ENCODE measurements at regions not wholly inside any gene's neighbourhood (a gene's known extent, or its start where the extent isn't known, plus 50 kb on each side); places are given as distances from the start of the nearest gene placed in this dataset.

DNA sequence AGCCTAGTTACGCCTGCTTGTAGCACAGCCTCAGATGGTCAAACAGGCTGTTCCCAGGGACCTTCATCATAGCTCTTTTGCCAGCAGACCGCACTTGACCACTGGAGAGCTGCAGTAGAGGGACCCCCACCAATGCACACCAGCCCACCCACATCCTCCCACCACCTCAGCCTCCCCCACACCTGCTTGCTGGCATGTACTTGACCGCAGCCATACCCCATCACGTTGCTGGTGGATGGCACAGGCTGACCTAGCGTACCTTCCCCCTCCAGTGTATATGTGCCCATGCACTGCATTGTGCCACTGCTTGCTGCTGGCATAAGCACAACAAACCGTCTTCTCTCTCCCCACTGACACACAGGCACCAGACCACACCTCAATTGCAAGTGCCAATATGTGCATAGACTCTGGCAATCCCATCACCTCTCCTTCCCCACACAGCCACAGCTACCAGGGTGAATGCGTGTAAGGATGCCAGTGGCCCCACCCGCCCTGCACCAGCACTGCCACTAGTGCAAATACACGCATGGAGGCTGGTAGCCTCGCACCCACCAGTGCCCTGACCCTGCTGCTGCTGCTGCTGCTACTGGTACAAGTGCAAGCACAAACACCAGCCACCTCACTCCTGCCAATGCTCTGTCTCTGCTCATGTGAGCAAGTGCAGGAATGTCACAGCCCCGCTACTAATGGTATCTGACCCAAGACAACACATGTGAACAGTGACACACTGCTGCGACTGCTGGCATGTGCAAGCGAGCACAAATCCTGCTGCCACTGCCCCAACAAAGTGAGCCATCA lies 1377.6 kb downstream of the CDH11 start:
- ChIA-PET POLR2A (no interaction called here), CTCF (no interaction called here)
- H3K36me3 ChIP-seq (ENCODE audit: control insufficient read depth, insufficient read depth, low read length), result no peaks in the 10 kb centered on the region
- intact Hi-C loops (cut with micrococcal nuclease; ENCODE audit: unreplicated experiment), result no loop called here
- ATAC-seq (no peak), DNase-seq (ENCODE audit: low read depth, low spot score) (no peak)
- TF ChIP-seq SIN3A (IDR thresholded peaks at IDR 0.05; ENCODE audit: borderline replicate concordance, insufficient read depth, low read depth, low read length), result no peak
- no peaks in the 10 kb centered on the region for H3K9me3 ChIP-seq (ENCODE audit: control insufficient read depth, insufficient read depth, low read depth, low read length)
- H3K27me3 ChIP-seq (ENCODE audit: control insufficient read depth, insufficient read depth, low read length), result no peaks in the 10 kb centered on the region
- no peaks in the 10 kb centered on the region for H3K4me1 ChIP-seq (ENCODE audit: control insufficient read depth, insufficient read depth, low read length)
- BruUV-seq (replicated peaks), result no TSS peak
- H3K27ac ChIP-seq (ENCODE audit: low read length), result no peak overlapping the region
- in situ Hi-C loops (cut with HindIII; ENCODE audit: low pct_unique_long_range_greater_than_20kb, low sequenced_read_pairs), result no loop called here
- no peak overlapping the region for H3K4me3 ChIP-seq (ENCODE audit: low read depth in 2 of 2, low read length in 2 of 2)

DNA sequence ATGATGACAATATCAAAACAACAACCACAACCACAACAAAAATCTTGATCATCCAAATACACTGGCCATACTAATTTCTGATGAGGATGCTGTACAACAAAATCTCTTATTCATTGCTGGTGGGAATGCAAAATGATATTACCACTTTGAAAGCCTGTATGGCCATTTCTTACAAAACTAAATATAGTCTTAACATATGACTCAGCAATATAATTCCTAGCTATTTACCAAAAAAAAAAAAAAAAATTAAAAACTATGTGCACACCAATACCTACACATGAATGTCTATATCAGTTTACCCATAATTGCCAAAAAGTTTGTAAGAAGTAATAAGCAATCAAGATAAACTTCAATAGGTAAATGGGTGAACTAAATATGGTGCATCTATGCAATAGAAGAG lies 1379.7 kb downstream of the CDH11 start:
- CTCF ChIA-PET, result no interaction called here
- Histone ChIP-seq H3K36me3 (ENCODE audit: control insufficient read depth, insufficient read depth, low read length) (no peaks in the 10 kb centered on the region), H3K27ac (ENCODE audit: low read length) (no peak overlapping the region), H3K27me3 (ENCODE audit: control insufficient read depth, insufficient read depth, low read length) (no peaks in the 10 kb centered on the region), H3K4me1 (ENCODE audit: control insufficient read depth, insufficient read depth, low read length) (no peaks in the 10 kb centered on the region), H3K4me3 (ENCODE audit: low read depth in 2 of 2, low read length in 2 of 2) (no peak overlapping the region), H3K9me3 (ENCODE audit: control insufficient read depth, insufficient read depth, low read depth, low read length) (no peaks in the 10 kb centered on the region)
- DNase-seq (ENCODE audit: low read depth, low spot score), result no peak
- intact Hi-C loops (cut with micrococcal nuclease; ENCODE audit: unreplicated experiment), result no loop called here
- POLR2A ChIA-PET, result no interaction called here
- in situ Hi-C loops (cut with HindIII; ENCODE audit: low pct_unique_long_range_greater_than_20kb, low sequenced_read_pairs), result no loop called here
- no peak for ATAC-seq
- BruUV-seq (replicated peaks), result no TSS peak
- TF ChIP-seq, protein P1, sequence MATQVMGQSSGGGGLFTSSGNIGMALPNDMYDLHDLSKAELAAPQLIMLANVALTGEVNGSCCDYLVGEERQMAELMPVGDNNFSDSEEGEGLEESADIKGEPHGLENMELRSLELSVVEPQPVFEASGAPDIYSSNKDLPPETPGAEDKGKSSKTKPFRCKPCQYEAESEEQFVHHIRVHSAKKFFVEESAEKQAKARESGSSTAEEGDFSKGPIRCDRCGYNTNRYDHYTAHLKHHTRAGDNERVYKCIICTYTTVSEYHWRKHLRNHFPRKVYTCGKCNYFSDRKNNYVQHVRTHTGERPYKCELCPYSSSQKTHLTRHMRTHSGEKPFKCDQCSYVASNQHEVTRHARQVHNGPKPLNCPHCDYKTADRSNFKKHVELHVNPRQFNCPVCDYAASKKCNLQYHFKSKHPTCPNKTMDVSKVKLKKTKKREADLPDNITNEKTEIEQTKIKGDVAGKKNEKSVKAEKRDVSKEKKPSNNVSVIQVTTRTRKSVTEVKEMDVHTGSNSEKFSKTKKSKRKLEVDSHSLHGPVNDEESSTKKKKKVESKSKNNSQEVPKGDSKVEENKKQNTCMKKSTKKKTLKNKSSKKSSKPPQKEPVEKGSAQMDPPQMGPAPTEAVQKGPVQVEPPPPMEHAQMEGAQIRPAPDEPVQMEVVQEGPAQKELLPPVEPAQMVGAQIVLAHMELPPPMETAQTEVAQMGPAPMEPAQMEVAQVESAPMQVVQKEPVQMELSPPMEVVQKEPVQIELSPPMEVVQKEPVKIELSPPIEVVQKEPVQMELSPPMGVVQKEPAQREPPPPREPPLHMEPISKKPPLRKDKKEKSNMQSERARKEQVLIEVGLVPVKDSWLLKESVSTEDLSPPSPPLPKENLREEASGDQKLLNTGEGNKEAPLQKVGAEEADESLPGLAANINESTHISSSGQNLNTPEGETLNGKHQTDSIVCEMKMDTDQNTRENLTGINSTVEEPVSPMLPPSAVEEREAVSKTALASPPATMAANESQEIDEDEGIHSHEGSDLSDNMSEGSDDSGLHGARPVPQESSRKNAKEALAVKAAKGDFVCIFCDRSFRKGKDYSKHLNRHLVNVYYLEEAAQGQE (IDR thresholded peaks at IDR 0.05; ENCODE audit: insufficient read depth in 1 of 2, low read depth in 2 of 2, low read length in 1 of 2), result no peak
- no peak for TF ChIP-seq TCF7L2 (IDR thresholded peaks at IDR 0.05; ENCODE audit: low read depth, low read length)
- no peak for TF ChIP-seq SIN3A (IDR thresholded peaks at IDR 0.05; ENCODE audit: borderline replicate concordance, insufficient read depth, low read depth, low read length)
- TF ChIP-seq, protein P2, sequence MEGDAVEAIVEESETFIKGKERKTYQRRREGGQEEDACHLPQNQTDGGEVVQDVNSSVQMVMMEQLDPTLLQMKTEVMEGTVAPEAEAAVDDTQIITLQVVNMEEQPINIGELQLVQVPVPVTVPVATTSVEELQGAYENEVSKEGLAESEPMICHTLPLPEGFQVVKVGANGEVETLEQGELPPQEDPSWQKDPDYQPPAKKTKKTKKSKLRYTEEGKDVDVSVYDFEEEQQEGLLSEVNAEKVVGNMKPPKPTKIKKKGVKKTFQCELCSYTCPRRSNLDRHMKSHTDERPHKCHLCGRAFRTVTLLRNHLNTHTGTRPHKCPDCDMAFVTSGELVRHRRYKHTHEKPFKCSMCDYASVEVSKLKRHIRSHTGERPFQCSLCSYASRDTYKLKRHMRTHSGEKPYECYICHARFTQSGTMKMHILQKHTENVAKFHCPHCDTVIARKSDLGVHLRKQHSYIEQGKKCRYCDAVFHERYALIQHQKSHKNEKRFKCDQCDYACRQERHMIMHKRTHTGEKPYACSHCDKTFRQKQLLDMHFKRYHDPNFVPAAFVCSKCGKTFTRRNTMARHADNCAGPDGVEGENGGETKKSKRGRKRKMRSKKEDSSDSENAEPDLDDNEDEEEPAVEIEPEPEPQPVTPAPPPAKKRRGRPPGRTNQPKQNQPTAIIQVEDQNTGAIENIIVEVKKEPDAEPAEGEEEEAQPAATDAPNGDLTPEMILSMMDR (IDR thresholded peaks at IDR 0.05), result no peak
- no peak for TF ChIP-seq POLR2AphosphoS5 (IDR thresholded peaks at IDR 0.05; ENCODE audit: low read depth, low read length)

DNA sequence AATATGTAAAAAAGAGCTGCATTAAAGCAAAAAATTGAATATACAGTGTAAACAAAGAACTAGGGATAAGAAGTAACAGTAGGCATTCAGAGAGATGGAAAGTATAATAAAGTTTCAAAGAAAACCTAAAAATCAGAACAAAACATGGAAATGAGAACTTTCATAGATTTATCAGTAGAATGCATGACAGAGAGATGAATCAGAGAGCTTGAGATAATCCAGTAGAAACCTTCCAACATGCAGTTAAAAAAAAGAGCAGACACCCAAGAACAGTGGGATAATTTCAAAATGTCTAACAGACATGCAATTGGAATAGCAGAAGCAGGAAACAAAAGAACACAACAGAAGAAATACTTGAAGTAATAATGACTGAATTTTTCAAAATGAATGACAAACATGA lies 1384.2 kb downstream of the CDH11 start:
- no peak overlapping the region for H3K27ac ChIP-seq (ENCODE audit: low read length)
- no peaks in the 10 kb centered on the region for H3K27me3 ChIP-seq (ENCODE audit: control insufficient read depth, insufficient read depth, low read length)
- intact Hi-C loops (cut with micrococcal nuclease; ENCODE audit: unreplicated experiment), result no loop called here
- DNase-seq (ENCODE audit: low read depth, low spot score) (no peak), ATAC-seq (no peak)
- no peaks in the 10 kb centered on the region for H3K36me3 ChIP-seq (ENCODE audit: control insufficient read depth, insufficient read depth, low read length)
- no peak overlapping the region for H3K4me3 ChIP-seq (ENCODE audit: low read depth in 2 of 2, low read length in 2 of 2)
- CTCF ChIA-PET, result no interaction called here
- no peak for TF ChIP-seq SIN3A (IDR thresholded peaks at IDR 0.05; ENCODE audit: borderline replicate concordance, insufficient read depth, low read depth, low read length)
- TF ChIP-seq, protein P2 (IDR thresholded peaks at IDR 0.05), result no peak
- TF ChIP-seq, protein P1 (IDR thresholded peaks at IDR 0.05; ENCODE audit: insufficient read depth in 1 of 2, low read depth in 2 of 2, low read length in 1 of 2), result no peak
- no peak for TF ChIP-seq TCF7L2 (IDR thresholded peaks at IDR 0.05; ENCODE audit: low read depth, low read length)
- TF ChIP-seq POLR2AphosphoS5 (IDR thresholded peaks at IDR 0.05; ENCODE audit: low read depth, low read length), result no peak
- H3K9me3 ChIP-seq (ENCODE audit: control insufficient read depth, insufficient read depth, low read depth, low read length), result no peaks in the 10 kb centered on the region
- in situ Hi-C loops (cut with HindIII; ENCODE audit: low pct_unique_long_range_greater_than_20kb, low sequenced_read_pairs), result no loop called here
- BruUV-seq (replicated peaks), result no TSS peak
- no peaks in the 10 kb centered on the region for H3K4me1 ChIP-seq (ENCODE audit: control insufficient read depth, insufficient read depth, low read length)
- POLR2A ChIA-PET, result no interaction called here
